Esophagus muscularis mucosa (tissue), 4 donors: ENCODE measurements at regions not wholly inside any gene's neighbourhood (a gene's known extent, or its start where the extent isn't known, plus 50 kb on each side); places are given as distances from the start of the nearest gene placed in this dataset.

ENCODE experiments used
- DNase-seq: peaks from one replicate; pipeline ENCODE4 v3.0.0-alpha.2; 2017; ENCODE audit errors: extremely low spot score
- H3K27ac ChIP-seq, 4 donors: fragments of 200-600 bp; sonication (generic); replicated peaks in 1 of 4; 1 replicate in 3 of 4; 2 replicates in 1 of 4; pipeline ENCODE4 v1.5.1; 2016 to 2019; ENCODE audit warnings: mild to moderate bottlenecking in 1 of 4
- H3K27me3 ChIP-seq, 4 donors: fragments of 200-600 bp; sonication (generic); one replicate each; pipeline versions ENCODE4 v1.5.1 to v1.6.0; 2016 to 2019
- H3K36me3 ChIP-seq, 4 donors: fragments of 200-600 bp; sonication (generic); one replicate each; pipeline ENCODE4 v1.5.1; 2016 to 2019
- H3K4me1 ChIP-seq, 4 donors: fragments of 200-600 bp; sonication (generic); one replicate each; pipeline ENCODE4 v1.5.1; 2016 to 2019
- H3K4me3 ChIP-seq, 4 donors: fragments of 200-600 bp; sonication (generic); 1 replicate in 2 of 4; 2 replicates in 2 of 4; pipeline ENCODE4 v1.5.1; 2016 to 2019; ENCODE audit warnings: mild to moderate bottlenecking in 4 of 4, moderate library complexity in 1 of 4
- H3K9me3 ChIP-seq, 4 donors: fragments of 200-600 bp; sonication (generic); 1 replicate in 3 of 4; 2 replicates in 1 of 4; pipeline ENCODE4 v1.5.1; 2016 to 2019
- EP300 ChIP-seq: sonication (generic); formaldehyde crosslinking; IDR thresholded peaks from one replicate; pipeline ENCODE4 v1.6.1; 2017; ENCODE audit warnings: antibody characterized with exemption
- POLR2A ChIP-seq: fragments of 450-650 bp; IDR thresholded peaks from one replicate; pipeline ENCODE4 v1.6.1; 2017; ENCODE audit warnings: antibody characterized with exemption, moderate library complexity, mild to moderate bottlenecking, low read depth
- POLR2AphosphoS5 ChIP-seq, 2 donors: sonication (generic); formaldehyde crosslinking; IDR thresholded peaks; one replicate each; pipeline ENCODE4 v1.6.1; 2017; ENCODE audit warnings: antibody characterized with exemption in 2 of 2
- WGBS: methylation state at CpG from one replicate; pipeline ENCODE4 v1.1.5; 2018; 5-methylcytosine and 5-hydroxymethylcytosine counted together
- intact Hi-C: fragments of 100-400 bp; cut with DNase I; formaldehyde crosslinking; loops from one replicate; pipeline ENCODE4 v1.15.1; 2023
- TF ChIP-seq, protein P1 (sequence below), 3 experiments: fragments of 200-600 bp in 2 of 3; fragments of 450-650 bp in 1 of 3; sonication (generic) in 2 of 3; IDR thresholded peaks; one replicate each; pipeline ENCODE4 v1.5.1; 2017 to 2019; ENCODE audit warnings: antibody characterized with exemption in 3 of 3, mild to moderate bottlenecking in 2 of 3, moderate library complexity in 1 of 3

DNA sequence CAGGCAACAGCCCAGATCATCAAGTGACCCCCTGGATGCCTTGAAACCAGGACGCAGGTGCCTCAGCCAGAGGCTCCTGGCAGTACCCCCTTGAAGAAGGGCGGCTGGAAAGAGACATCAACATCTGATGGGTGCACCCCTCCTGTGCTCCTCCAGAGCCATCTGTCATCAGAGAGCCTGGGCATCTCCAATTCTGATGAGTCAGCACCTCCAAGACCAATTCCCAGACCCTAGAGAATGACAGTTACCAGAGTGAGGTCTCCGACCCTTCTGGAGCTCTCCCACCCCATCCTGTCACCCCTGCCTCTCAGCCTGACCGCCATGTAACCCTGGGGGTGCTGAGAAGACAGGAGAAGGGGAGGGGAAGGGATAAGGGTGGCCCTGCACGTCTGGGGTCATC, 433.7 kb downstream of the SOX9 start:
- H3K9me3 ChIP-seq = no peaks in the 10 kb centered on the region
- H3K4me3 ChIP-seq = no peak overlapping the region
- no peak overlapping the region for H3K27ac ChIP-seq
- DNase-seq = no peak
- no peaks in the 10 kb centered on the region for H3K36me3 ChIP-seq
- TF ChIP-seq, protein P1, sequence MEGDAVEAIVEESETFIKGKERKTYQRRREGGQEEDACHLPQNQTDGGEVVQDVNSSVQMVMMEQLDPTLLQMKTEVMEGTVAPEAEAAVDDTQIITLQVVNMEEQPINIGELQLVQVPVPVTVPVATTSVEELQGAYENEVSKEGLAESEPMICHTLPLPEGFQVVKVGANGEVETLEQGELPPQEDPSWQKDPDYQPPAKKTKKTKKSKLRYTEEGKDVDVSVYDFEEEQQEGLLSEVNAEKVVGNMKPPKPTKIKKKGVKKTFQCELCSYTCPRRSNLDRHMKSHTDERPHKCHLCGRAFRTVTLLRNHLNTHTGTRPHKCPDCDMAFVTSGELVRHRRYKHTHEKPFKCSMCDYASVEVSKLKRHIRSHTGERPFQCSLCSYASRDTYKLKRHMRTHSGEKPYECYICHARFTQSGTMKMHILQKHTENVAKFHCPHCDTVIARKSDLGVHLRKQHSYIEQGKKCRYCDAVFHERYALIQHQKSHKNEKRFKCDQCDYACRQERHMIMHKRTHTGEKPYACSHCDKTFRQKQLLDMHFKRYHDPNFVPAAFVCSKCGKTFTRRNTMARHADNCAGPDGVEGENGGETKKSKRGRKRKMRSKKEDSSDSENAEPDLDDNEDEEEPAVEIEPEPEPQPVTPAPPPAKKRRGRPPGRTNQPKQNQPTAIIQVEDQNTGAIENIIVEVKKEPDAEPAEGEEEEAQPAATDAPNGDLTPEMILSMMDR (IDR thresholded peaks at IDR 0.05) = no peak
- TF ChIP-seq POLR2A (no peak), EP300 (no peak), POLR2AphosphoS5 (IDR thresholded peaks at IDR 0.05) (no peak)
- intact Hi-C loops = no loop called here
- H3K27me3 ChIP-seq = peaks cover 0 to 43% (median 0%) of the 10 kb centered on the region in 4 donors
- 53% methylated on average over 3 of the region's 5 CpGs for WGBS
- H3K4me1 ChIP-seq = no peaks in the 10 kb centered on the region

DNA sequence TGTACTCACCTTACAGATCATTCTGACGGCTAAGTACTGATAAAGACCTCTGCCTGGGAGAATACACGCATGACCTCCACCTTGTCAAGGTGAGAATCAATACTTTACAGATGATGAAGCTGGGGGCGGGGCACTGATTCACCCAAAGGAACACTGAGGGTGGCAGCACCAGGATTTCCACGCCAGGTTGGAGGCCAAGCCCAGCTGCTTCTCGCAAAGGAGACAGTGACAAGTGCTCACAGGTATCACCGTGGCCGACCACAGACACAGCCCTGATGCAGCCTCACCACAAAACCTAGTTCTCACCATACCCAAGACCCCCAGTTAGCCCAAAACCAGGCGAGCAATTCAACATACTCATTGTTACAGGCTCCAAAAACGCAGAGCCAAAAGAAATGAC, 434.2 kb downstream of the SOX9 start:
- Histone ChIP-seq H3K9me3 (no peaks in the 10 kb centered on the region), H3K27me3 (peaks cover 0 to 43% (median 0%) of the 10 kb centered on the region in 4 donors), H3K4me1 (no peaks in the 10 kb centered on the region), H3K36me3 (no peaks in the 10 kb centered on the region), H3K4me3 (no peak overlapping the region), H3K27ac (no peak overlapping the region)
- intact Hi-C loops = no loop called here
- 54% methylated on average over 6 of the region's 9 CpGs for WGBS
- no peak for DNase-seq
- TF ChIP-seq POLR2A = no peak
- no peak for TF ChIP-seq POLR2AphosphoS5 (IDR thresholded peaks at IDR 0.05)
- no peak for TF ChIP-seq EP300
- TF ChIP-seq, protein P1 (IDR thresholded peaks at IDR 0.05) = no peak

DNA sequence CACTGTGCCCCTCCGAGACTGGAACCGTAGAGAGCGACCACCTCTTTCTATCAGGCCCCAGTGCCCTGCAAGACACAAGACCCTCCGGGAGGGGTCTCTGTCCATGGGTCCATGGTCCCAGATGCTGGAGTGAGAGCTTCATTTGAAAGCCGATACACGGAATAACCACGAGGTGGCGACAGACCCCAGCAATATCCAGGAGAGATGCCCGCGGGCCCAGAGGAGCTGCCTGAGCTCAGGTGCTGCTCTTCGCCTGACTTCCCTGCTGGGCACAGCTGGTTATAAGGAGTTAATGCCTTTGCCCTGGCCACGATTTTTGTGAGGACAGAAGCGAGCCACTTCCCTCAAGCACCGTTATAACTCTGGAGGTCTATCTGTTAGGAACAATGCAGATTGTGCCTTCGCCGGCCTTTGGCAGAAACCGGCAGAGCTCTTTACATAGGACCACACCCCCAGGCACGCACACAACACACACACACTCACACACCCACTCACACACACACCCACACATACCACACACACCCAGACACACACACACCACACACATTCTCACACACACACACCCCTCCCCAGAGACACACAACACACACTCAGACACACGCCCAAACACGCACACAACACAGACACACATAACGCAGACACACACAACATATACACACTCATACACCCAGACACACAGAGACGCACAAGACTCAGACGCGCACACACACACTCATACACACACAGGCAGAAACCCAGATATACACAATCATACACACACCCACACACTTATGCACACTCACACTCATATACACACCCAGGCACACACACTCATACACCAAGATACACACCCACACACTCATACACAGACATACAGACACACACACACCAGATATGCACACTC, 436.4 kb downstream of the SOX9 start:
- Histone ChIP-seq H3K27me3 (peaks cover 0 to 58% (median 0%) of the 10 kb centered on the region in 4 donors), H3K9me3 (no peaks in the 10 kb centered on the region), H3K4me1 (no peaks in the 10 kb centered on the region), H3K4me3 (no peak overlapping the region), H3K36me3 (no peaks in the 10 kb centered on the region), H3K27ac (no peak overlapping the region)
- intact Hi-C loops = no loop called here
- 54% methylated on average over 19 of the region's 24 CpGs for WGBS
- no peak for DNase-seq
- no peak for TF ChIP-seq EP300
- TF ChIP-seq, protein P1 (IDR thresholded peaks at IDR 0.05) = peak; percentile 45 to 81 (median 65)

DNA sequence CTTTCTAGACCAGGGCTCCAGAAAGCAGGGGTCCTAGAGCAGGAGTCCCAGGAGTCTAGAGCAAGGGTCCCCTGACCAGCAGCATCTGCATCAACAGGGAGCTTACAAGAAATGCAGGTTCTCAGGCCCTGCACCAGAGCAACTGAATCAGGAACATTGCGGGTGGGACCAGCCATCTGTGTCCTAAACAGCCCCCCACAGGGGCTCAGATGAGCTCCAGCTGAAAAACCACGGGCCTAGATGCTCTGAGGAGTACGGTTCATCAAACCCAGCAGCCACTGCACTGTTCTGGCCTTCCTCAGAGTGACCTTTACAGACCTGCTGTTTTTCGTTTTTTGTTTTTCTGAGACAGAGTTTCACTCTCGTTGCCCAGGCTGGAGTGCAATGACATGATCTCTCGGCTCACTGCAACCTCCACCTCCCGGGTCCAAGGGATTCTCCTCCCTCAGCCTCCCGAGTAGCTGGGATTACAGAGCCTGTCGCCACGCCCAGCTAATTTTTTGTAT, 438.2 kb downstream of the SOX9 start:
- peaks cover 0 to 59% (median 0%) of the 10 kb centered on the region in 4 donors for H3K27me3 ChIP-seq
- intact Hi-C loops = no loop called here
- H3K4me1 ChIP-seq = no peaks in the 10 kb centered on the region
- H3K27ac ChIP-seq = no peak overlapping the region
- 91% methylated on average over 10 of the region's 10 CpGs for WGBS
- no peak for DNase-seq
- no peak overlapping the region for H3K4me3 ChIP-seq
- H3K36me3 ChIP-seq = no peaks in the 10 kb centered on the region
- no peaks in the 10 kb centered on the region for H3K9me3 ChIP-seq
- TF ChIP-seq POLR2AphosphoS5 (IDR thresholded peaks at IDR 0.05) (no peak), EP300 (no peak), POLR2A (no peak)
- TF ChIP-seq, protein P1 (IDR thresholded peaks at IDR 0.05) = no peak
